ENCODE measurements at regions not wholly inside any gene's neighbourhood (a gene's known extent, or its start where the extent isn't known, plus 50 kb on each side); places are given as distances from the start of the nearest gene placed in this dataset.
"Not testable (repeated sequence)": the region's sequence is repeated elsewhere in the genome, so short reads cannot be mapped to it uniquely, and the experiment has no call there.

DNA sequence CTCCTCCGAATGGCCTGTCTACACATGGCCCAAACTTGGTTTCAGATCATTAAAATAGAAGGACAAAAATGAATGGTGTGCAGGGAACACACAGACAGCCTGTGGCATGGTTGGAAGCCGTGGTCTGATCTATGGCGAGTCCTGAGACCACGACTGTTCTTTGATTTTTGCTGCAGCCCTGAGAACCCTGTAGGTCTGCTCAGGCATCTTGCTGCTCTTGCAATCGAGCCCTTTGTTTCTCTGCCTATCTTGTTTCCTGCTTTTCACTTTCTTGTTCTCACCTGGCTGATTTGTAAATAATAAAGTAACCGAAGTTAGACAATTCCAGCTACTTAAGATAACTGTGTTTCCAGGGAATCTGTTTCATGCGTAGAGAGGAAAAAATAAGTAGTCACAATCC is 54.1 kb upstream of the NBPF9 start:
- not testable (repeated sequence) for DNase-seq

DNA sequence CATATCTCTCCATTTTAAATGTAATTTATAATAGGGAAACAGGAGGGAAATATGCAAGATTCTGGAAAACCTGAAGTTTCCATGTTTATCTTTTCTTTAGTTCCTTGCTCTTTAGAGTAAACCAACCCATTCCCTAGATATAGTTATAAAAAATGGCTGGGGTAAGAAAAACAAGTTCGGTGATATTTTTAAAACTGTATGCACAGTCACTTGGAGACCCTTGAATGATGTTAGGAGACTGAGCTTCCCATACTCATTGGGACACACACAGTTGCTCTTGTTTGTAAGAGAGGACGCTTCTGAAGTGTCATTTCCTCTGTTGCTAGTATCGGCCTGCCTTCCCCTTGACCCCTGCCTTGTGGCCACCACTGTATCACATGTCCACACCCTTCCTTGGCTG is 55.0 kb upstream of the NBPF9 start:
- DNase-seq = not testable (repeated sequence)

- DNase-seq = not testable (repeated sequence)
These were observed 59.7 kb upstream of the NBPF9 start for GRCh38 chr1:149163063-149163444.

GRCh38 chr1:149174765-149175164 is 71.4 kb upstream of the NBPF9 start:
- DNase-seq = not testable (repeated sequence)

GRCh38 chr1:149175812-149176211 is 72.5 kb upstream of the NBPF9 start:
- DNase-seq = not testable (repeated sequence)

DNA sequence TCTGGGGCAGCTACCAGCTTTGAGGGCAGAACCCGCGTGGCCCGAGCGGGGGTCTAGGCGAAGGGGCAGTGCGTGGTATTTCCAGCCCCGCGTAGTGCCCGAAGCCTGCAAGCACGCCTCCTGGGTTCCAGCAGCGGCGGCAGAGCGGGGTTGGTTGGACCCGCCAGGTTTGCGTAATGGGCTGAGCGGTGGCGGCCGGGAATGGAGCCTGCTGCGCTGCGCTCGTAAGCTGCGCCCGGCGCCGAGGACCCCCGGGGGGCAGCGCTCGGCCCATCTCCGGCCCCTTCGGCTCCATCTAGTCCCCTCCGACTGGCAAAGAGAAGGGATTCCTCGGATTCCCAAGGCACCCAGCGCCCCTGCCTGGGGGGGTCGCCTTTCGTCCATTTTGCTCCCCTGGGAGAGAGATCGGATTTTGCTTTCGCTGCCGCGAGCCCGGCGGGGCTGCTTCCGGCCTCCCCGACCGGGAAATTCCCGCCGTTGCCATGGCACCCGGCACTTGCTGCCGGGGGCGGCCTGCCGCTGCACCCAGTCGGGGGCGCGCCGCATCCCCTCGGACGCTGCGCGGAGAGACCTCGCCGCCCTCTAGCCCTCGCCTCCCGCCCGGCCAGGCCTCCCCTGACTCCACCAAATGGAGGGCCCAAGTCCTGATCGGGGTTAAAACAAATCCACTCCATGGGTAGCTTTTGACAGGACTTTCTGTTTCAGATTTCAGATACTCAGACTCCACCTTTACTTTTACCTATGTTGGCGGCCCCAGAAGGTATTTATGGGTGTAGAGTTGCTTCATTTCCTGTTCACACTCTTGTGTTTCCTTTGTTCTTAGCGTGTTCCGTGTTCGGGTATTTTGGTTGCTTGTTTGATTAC is 73.3 kb upstream of the NBPF9 start:
- DNase-seq = peak; percentile 42

- not testable (repeated sequence) for DNase-seq
These were observed 87.4 kb upstream of the NBPF9 start for GRCh38 chr1:149190742-149191141.

DNA sequence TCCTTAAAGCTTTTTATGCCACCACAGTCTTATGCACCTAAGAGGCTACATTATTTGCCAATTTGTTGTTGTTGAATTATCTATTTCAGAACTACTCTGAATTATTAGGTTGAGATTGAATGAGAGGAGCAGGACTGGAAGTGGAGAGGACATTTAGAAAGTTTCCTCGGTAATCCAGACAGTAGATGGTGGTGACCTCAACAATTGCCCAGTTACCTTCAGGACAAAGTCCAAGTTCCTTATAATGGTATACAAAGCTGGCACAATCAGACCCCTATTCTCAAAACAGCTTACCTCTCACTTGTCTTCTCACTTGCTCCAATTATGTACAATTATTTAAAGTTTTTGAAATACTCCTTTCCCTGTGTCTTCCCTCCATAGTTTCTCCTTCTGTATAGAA is 93.3 kb upstream of the NBPF9 start:
- not testable (repeated sequence) for DNase-seq

- not testable (repeated sequence) for DNase-seq
These were observed 97.2 kb upstream of the NBPF9 start for GRCh38 chr1:149200567-149200966.

DNA sequence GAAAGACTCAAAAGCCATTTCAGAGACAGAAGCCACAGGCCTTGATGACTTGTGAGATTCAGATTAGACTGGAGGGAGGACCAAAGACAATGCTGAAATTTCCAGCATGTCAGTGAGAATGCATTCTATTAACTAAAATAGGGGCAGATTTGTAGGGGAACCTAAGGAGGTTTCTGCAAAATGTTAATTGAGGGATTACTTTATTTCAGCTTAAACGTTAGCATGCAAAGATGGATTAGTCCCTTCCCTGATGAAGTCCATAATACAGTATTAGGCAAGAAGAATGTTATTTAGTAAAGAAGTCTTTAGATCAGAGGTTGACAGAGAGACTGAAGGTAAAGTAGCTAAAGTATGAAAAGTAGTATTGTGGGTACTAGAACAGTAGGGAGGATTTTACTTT is 98.9 kb upstream of the NBPF9 start:
- not testable (repeated sequence) for DNase-seq

- DNase-seq = not testable (repeated sequence)
These were observed 101.0 kb upstream of the NBPF9 start for GRCh38 chr1:149204396-149204795.

DNA sequence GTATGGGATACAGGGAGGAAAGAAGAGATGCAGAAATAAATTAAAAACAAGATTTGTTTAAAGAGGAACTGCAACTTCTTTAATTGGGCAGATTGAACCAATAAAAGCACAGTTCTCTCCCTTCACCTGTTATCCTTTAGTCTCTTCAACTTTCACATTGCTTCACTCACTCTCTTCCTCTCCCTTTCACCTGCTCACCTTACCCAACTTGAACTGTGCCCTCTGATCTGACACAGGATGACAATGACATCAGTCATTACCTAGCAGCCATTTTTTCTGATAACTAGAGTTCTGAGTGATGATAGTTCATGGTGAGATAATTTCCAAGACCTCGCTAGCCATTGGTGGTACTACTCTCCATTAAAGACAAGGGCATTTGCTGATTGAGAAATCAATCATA is 105.5 kb upstream of the NBPF9 start:
- DNase-seq = not testable (repeated sequence)

GRCh38 chr1:149211757-149212420 is 108.5 kb upstream of the NBPF9 start:
- not testable (repeated sequence) for DNase-seq

DNA sequence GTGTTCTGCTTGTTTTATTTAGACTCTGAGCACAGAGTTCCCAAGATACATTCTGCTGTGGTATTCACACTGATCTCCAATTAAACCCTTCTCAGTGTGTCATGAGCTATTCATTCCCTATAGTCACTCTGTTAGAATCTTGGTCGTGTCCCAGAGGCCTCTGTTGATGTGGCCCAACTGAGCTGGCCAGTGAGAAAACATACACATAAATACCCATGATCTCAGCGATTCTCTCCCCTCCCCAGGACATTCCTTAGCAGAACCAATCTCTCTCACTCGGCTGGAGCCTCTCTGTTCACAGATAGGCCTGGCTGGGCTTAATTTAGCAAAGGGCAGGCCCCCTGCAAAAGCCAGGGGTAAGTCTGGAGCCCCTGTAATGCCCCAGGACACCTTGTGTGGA is 109.6 kb upstream of the NBPF9 start:
- not testable (repeated sequence) for DNase-seq

DNA sequence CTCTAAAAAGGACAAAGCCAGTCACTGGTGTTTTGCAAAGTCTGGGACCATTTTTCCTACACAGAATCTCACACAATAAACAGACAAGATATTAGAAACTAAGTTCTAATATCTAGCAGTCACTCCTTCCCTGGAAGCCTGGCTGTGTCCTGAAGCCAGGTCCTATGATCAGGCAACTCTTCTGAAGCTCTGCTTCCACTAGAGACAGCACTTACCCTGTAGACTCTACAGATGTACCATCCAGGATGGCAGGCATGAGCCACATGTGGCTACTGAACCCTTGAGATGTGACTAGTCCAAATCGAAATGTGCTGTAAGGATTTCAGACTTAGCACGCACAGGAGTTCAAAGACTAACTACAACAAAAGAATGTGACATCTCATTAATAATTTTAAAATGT is 110.3 kb upstream of the NBPF9 start:
- DNase-seq = not testable (repeated sequence)

DNA sequence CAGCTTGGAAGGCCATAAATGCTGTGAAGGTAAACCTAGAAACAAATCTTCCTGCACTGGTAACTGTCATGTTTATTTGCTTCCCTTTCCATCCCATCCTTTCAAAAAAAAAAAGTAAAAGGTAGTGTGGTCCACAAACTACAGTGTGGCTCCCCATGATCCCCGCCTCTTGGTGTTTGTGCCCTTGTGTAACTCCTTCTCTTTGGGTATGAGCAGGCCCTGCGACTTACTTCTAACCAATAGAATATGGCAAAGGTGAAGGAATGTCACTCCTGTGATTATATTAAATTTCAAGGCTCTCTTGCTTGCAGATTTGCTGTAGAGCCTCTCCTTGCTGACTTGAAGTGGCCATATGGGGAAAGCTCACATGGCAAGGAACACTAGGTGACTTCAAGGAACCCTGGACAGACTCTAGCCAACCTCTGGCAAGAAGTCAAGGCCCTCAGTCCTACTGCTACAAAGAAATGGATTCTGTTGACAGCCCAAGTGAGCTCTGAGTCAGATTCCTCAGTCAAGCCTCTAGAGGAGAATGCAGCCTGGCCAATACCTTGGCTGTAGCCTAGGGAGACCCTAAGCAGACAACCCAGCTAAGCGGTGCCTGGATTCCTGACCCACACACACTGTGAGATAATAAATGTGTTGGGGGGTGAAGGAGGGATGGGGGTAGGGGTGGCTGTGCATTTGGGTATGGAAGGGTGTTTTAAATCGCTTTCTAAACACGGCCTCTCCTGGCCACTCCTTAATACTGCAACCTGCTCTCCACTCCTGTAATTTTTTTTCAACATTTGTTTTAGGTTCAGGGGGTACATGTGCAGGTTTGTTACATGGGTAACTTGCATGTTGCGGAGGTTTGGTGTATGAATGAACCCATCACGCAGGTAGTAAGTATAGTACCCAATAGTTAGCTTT is 115.0 kb upstream of the NBPF9 start:
- DNase-seq = not testable (repeated sequence)

DNA sequence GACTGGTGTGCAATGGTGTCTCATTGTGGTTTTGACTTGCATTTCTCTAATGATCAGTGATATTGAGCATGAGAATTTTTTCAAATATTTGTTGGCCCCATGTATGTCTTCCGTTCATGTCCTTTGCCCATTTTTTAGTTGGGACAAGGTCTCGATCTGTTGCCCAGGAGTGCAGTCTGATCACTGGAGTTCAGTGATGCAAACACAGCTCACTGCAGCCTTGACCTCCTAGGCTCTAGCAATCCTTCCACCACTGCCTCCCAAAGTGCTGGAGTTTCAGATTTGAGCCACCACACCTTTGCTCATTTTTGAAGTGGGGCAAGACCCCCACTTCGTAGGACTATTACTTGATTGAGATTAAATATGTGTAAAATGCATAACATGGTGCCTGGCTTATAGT is 116.2 kb upstream of the NBPF9 start:
- not testable (repeated sequence) for DNase-seq

DNA sequence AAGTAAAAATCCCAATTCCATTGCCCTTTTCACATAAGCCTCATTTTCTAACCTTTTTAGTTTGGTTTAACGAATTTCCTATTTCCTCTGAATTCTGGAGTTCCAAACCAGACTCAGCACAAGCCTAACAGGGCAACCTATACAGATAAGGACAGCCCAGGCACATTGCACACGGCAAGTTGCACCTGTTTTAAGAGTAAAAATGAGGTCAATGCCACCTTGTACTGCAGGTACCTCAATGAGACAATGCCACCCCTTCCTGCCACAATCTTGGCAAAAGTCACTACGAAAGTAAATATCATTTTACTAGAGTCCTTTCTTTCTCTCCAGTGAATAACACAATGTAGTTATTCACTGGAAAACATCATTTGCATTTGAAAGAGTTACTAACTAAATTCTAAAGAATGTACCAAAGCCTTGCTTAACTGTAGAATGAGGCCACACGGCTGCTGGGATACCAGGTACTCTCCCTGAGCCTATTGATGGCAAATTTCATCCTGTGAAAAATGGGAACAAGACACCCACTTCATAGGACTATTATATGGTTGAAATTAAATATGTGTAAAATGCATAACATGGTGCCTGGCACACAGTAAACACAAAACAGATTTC is 117.2 kb upstream of the NBPF9 start:
- not testable (repeated sequence) for DNase-seq

GRCh38 chr1:149227933-149228665 is 124.7 kb upstream of the NBPF9 start:
- DNase-seq = not testable (repeated sequence)

GRCh38 chr1:149228672-149229585 is 125.6 kb upstream of the NBPF9 start:
- not testable (repeated sequence) for DNase-seq

DNA sequence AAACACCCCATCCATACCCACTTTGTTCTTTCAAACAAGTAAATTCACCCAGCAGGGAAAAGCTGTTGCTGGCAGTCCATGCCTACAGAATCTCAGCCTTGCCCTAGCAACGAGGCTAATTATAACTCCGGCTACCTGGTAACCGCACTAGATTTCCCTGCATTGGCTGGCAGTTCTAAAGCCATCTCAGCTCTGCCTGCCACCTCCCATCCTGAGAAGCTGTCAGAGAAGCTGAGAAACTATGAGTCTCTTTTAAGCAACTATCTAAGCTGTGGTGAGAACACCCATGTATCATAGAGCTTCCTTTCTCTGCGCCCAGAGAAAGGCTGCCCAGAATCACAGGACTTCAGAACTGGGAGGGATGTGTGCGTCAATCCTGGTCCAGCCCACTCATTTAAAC is 126.5 kb upstream of the NBPF9 start:
- not testable (repeated sequence) for DNase-seq
